Ovary (tissue), 3 donors: ENCODE measurements at regions not wholly inside any gene's neighbourhood (a gene's known extent, or its start where the extent isn't known, plus 50 kb on each side); places are given as distances from the start of the nearest gene placed in this dataset.

Experiments used
- EP300 ChIP-seq: sonication (generic); formaldehyde crosslinking; IDR thresholded peaks from one replicate; pipeline ENCODE4 v1.6.1; 2017; ENCODE audit warnings: antibody characterized with exemption
- POLR2A ChIP-seq: fragments of 450-650 bp; IDR thresholded peaks from one replicate; pipeline ENCODE4 v1.6.1; 2017; ENCODE audit warnings: antibody characterized with exemption, mild to moderate bottlenecking, moderate library complexity
- TF ChIP-seq, protein P1 (sequence below), 3 donors: fragments of 450-650 bp in 2 of 3; fragments of 200-600 bp in 1 of 3; IDR thresholded peaks; one replicate each; pipeline versions ENCODE4 v1.5.1 to v1.8.0; 2016 to 2022; ENCODE audit warnings: antibody characterized with exemption in 3 of 3, mild to moderate bottlenecking in 1 of 3
- donor health status: DM: no; HTN: no; CAD: no.

DNA sequence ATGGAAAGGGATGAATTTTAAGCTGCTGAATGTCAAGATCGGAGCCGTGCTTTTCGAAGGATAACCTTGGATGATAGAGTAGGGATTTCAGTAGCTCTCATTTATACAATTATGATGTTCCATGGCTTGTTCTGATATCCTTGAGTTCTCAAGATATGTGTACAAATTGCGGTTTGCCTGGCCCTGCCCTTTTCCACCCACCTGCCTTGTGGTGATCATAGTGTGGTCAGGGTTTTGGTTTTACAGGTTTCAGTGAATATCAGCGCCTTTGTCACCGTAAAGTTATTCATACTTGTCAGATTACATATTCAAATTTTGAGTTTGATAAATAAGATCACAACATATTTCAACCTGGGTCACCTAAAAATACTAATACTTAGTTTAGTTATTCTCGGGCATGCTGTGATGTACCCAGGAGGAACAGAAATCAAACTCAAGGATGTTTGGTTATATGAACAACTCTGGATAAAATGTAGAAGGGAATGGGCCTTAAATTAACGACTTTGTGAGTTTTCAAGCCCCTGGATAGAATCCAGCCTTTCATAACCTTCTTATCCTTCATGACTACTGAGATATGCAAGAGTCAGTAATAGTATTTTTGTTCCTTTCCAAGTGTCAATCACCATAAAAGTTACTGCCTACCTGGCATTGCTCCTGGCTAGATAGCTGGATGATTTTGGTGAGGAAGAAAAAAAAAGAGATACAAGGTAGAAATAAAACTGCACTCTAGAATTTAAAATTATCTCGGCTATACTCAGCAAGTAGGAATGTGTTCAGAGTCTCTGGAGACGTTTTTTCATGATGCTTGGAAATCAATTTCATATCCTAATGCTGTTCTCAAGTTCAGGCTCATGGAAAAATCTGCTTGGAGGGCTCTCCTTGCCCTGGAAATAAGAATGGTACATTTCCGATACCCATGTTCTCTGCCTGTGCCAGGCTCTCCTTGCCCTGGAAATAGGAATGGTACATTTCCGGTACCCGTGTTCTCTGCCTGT, 209.2 kb upstream of the TPRG1 start:
- TF ChIP-seq, protein P1, sequence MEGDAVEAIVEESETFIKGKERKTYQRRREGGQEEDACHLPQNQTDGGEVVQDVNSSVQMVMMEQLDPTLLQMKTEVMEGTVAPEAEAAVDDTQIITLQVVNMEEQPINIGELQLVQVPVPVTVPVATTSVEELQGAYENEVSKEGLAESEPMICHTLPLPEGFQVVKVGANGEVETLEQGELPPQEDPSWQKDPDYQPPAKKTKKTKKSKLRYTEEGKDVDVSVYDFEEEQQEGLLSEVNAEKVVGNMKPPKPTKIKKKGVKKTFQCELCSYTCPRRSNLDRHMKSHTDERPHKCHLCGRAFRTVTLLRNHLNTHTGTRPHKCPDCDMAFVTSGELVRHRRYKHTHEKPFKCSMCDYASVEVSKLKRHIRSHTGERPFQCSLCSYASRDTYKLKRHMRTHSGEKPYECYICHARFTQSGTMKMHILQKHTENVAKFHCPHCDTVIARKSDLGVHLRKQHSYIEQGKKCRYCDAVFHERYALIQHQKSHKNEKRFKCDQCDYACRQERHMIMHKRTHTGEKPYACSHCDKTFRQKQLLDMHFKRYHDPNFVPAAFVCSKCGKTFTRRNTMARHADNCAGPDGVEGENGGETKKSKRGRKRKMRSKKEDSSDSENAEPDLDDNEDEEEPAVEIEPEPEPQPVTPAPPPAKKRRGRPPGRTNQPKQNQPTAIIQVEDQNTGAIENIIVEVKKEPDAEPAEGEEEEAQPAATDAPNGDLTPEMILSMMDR (IDR thresholded peaks at IDR 0.05): no peak
- no peak for TF ChIP-seq POLR2A
- TF ChIP-seq EP300: no peak
